T-cell (primary cell): ENCODE measurements at regions not wholly inside any gene's neighbourhood (a gene's known extent, or its start where the extent isn't known, plus 50 kb on each side); places are given as distances from the start of the nearest gene placed in this dataset.
"Not testable (repeated sequence)": the region's sequence is repeated elsewhere in the genome, so short reads cannot be mapped to it uniquely, and the experiment has no call there.

ENCODE experiments used
- ATAC-seq, 4 experiments: fragments of 200-7000 bp in 3 of 4; fragments of 150-1000 bp in 1 of 4; cut with Tn5 transposase; replicated peaks in 1 of 4; 1 replicate in 3 of 4; 2 replicates in 1 of 4; pipeline ENCODE4 v1.10.0; 2021; ENCODE audit warnings: moderate library complexity in 3 of 4, mild to moderate bottlenecking in 2 of 4, moderate number of reproducible peaks in 1 of 4
- CTCF ChIA-PET, 2 donors: fragments of 300-600 bp; sonication (Branson Sonifier 250); formaldehyde crosslinking; loops; one replicate each; lab custom pipeline; 2022; ENCODE audit warnings: antibody characterized with exemption in 2 of 2; lab: Charles Lee
- POLR2A ChIA-PET, 2 donors: fragments of 300-600 bp; sonication (Branson Sonifier 250); formaldehyde crosslinking; loops; one replicate each; lab custom pipeline; 2022; ENCODE audit warnings: antibody characterized with exemption in 2 of 2; lab: Charles Lee
- DNase-seq, 35 experiments: peaks; one replicate each; pipeline versions ENCODE4 v3.0.0 to v3.0.0-alpha.2; 2013 to 2023
- H3K27ac ChIP-seq: one replicate; pipeline ENCODE4 v1.5.1; 2013; ENCODE audit warnings: low read length
- H3K27me3 ChIP-seq, 2 experiments: replicated peaks in 1 of 2; 1 replicate in 1 of 2; 2 replicates in 1 of 2; pipeline versions ENCODE4 v1.6.1 to v1.7.0; 2013; ENCODE audit warnings: low read length in 1 of 2, mixed read lengths in 1 of 2; ENCODE audit not compliant: control insufficient read depth in 2 of 2, insufficient read depth in 2 of 2; ENCODE audit errors: extremely low read depth in 1 of 2
- H3K36me3 ChIP-seq, 2 donors: 1 replicate in 1 of 2; 2 replicates in 1 of 2; pipeline versions ENCODE4 v1.6.1 to v1.7.0; 2013; ENCODE audit warnings: low read length in 1 of 2; ENCODE audit not compliant: control insufficient read depth in 2 of 2, insufficient read depth in 1 of 2; ENCODE audit errors: extremely low read depth in 1 of 2
- H3K4me1 ChIP-seq, 2 experiments: 1 replicate in 1 of 2; 2 replicates in 1 of 2; pipeline versions ENCODE4 v1.6.1 to v1.7.0; 2013; ENCODE audit warnings: low read length in 2 of 2, mixed read lengths in 1 of 2; ENCODE audit not compliant: insufficient read depth in 2 of 2, control insufficient read depth in 1 of 2; ENCODE audit errors: extremely low read depth in 1 of 2
- H3K4me3 ChIP-seq, 2 donors: 1 replicate in 1 of 2; 2 replicates in 1 of 2; pipeline versions ENCODE4 v1.5.1 to v1.7.0; 2013; ENCODE audit warnings: mild to moderate bottlenecking in 2 of 2, low read length in 1 of 2, moderate library complexity in 1 of 2; ENCODE audit not compliant: control insufficient read depth in 1 of 2; ENCODE audit errors: extremely low read depth in 1 of 2
- H3K9me3 ChIP-seq: 2 replicates; pipeline ENCODE4 v1.7.0; 2013
- H3K27ac Mint-ChIP-seq, 2 donors: one replicate each; pipeline ENCODE4 v1.8.0; 2020 to 2021; ENCODE audit warnings: mild to moderate bottlenecking in 2 of 2, mixed read lengths in 2 of 2
- H3K27me3 Mint-ChIP-seq, 2 donors: one replicate each; pipeline ENCODE4 v1.8.0; 2021 to 2022; ENCODE audit warnings: mixed read lengths in 2 of 2
- H3K36me3 Mint-ChIP-seq: one replicate; pipeline ENCODE4 v1.8.0; 2021; ENCODE audit warnings: mixed read lengths
- H3K4me1 Mint-ChIP-seq, 3 donors: one replicate each; pipeline ENCODE4 v1.8.0; 2020 to 2022; ENCODE audit warnings: mixed read lengths in 3 of 3, mild to moderate bottlenecking in 1 of 3
- H3K4me3 Mint-ChIP-seq, 3 donors: one replicate each; pipeline ENCODE4 v1.8.0; 2020 to 2022; ENCODE audit warnings: mild to moderate bottlenecking in 3 of 3, mixed read lengths in 3 of 3, moderate library complexity in 3 of 3
- H3K9me3 Mint-ChIP-seq, 3 donors: one replicate each; pipeline ENCODE4 v1.8.0; 2020 to 2022; ENCODE audit warnings: mixed read lengths in 3 of 3
- WGBS: methylation state at CpG from one replicate; pipeline ENCODE4 v1.1.5; 2013; ENCODE audit warnings: missing lambda C conversion rate; ENCODE audit not compliant: insufficient coverage; 5-methylcytosine and 5-hydroxymethylcytosine counted together

DNA sequence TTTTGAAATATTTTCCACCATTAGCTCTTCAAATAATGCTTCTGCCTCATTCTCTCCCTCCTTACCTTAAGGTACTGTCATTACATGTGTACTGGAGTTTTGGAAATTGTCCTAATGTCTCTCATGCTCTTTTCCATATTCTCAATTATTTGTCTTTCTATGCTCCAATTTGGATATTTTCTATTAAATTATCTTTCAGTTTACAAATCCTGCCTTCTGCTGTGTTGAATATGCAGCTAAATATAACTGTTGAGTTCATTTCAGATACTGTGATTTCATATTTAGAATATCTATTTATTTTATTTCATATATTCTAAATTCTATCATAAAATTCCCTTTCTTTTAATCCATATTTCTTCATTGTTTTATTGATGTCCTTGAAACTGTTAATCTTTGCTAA is 388.0 kb upstream of the CDIN1 start:
- DNase-seq (no peak), ATAC-seq (no peak)
- Mint-ChIP-seq H3K9me3 (peaks cover 0 to 2% (median under 1%) of the 10 kb centered on the region in 3 donors), H3K27ac (no peak overlapping the region), H3K4me3 (no peak overlapping the region), H3K27me3 (no peaks in the 10 kb centered on the region), H3K4me1 (no peaks in the 10 kb centered on the region), H3K36me3 (no peaks in the 10 kb centered on the region)
- CTCF ChIA-PET = no interaction called here
- H3K27me3 ChIP-seq = no peaks in the 10 kb centered on the region
- no peak overlapping the region for H3K4me3 ChIP-seq
- H3K27ac ChIP-seq = no peak overlapping the region
- H3K36me3 ChIP-seq = no peaks in the 10 kb centered on the region
- no peaks in the 10 kb centered on the region for H3K4me1 ChIP-seq
- POLR2A ChIA-PET = no interaction called here
- no peaks in the 10 kb centered on the region for H3K9me3 ChIP-seq

DNA sequence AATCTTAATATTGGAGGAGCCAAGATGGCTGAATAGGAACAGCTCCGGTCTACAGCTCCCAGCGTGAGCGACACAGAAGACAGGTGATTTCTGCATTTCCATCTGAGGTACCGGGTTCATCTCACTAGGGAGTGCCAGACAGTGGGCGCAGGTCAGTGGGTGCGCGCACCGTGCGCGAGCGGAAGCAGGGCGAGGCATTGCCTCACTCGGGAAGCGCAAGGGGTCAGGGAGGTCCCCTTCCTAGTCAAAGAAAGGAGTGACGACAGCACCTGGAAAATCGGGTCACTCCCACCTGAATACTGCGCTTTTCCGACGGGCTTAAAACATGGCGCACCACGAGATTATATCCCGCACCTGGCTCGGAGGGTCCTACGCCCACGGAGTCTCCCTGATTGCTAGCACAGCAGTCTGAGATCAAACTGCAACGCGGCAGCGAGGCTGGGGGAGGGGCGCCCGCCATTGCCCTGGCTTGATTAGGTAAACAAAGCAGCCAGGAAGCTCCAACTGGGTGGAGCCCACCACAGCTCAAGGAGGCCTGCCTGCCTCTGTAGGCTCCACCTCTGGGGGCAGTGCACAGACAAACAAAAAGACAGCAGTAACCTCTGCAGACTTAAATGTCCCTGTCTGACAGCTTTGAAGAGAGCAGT is 383.9 kb upstream of the CDIN1 start:
- H3K36me3 Mint-ChIP-seq, H3K27me3 ChIP-seq, H3K4me3 ChIP-seq, H3K27me3 Mint-ChIP-seq, CTCF ChIA-PET, H3K27ac Mint-ChIP-seq, H3K27ac ChIP-seq, POLR2A ChIA-PET, H3K4me1 Mint-ChIP-seq, H3K36me3 ChIP-seq, H3K4me3 Mint-ChIP-seq, H3K9me3 ChIP-seq, ATAC-seq, H3K4me1 ChIP-seq, H3K9me3 Mint-ChIP-seq, DNase-seq: not testable (repeated sequence)
- WGBS = 95% methylated on average over 17 of the region's 30 CpGs

DNA sequence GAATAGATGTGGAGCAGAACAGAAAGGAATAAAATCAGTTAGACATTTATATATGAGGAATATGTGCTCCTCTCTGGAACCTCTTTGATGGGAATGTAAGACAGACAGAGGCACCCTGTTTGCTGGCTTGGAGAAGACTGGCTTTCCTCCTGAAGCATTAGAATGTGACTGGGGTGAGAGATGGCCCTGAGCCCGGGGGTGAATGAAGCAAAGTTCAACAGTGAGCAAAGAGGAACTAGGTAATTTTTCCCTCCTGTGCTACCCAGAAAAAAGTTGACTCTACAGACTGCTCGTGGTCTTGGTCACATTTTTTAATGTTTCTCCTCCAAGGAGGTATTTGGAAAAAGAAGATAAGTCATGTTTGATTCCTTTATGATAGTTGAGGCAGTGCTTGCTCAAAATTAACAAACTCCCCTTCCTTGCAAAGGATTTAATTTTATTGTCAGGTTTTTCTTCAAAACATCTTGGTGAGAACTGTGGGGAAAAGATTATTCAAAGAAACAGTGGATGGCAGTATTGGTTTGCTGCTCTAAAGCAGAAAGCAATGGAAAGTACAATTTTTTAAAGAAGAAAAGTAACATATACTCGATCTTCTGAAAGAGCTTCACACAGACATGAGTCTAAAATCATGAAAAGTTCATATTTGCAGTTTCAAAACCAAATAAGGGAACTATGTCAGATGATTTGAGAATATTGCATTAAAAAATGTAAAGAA is 370.4 kb upstream of the CDIN1 start:
- H3K9me3 Mint-ChIP-seq = peaks cover 0 to 13% (median 10%) of the 10 kb centered on the region in 3 donors
- Histone ChIP-seq H3K27ac (no peak overlapping the region), H3K4me1 (no peaks in the 10 kb centered on the region), H3K9me3 (no peaks in the 10 kb centered on the region), H3K36me3 (no peaks in the 10 kb centered on the region), H3K27me3 (no peaks in the 10 kb centered on the region), H3K4me3 (no peak overlapping the region)
- POLR2A ChIA-PET = no interaction called here
- H3K27me3 Mint-ChIP-seq = no peaks in the 10 kb centered on the region
- H3K36me3 Mint-ChIP-seq = no peaks in the 10 kb centered on the region
- DNase-seq (no peak), ATAC-seq (no peak)
- CTCF ChIA-PET = no interaction called here
- no peaks in the 10 kb centered on the region for H3K4me1 Mint-ChIP-seq
- no CpG with 5 or more reads among the region's 3 CpGs for WGBS
- no peak overlapping the region for H3K4me3 Mint-ChIP-seq
- no peak overlapping the region for H3K27ac Mint-ChIP-seq

DNA sequence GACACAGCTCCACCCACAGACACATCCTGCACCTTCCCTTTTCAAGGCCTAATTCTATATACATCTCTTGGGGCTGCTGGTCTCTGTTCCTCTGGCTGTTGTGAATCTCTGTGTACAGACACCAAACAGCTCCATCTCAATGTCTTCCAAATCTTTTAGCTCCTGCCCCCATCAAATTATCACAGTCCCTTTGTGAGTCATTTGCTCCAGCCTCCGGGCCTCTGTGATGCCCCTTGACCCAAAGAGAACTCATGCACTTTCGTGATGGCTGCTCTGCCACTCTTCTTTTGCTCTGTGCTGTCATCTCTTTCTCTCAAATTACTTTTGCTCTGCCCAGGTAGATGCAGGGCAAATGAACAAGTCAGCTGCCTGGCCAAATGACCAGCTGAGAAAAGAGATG is 369.0 kb upstream of the CDIN1 start:
- ATAC-seq = no peak
- H3K4me3 Mint-ChIP-seq = no peak overlapping the region
- no peak overlapping the region for H3K4me3 ChIP-seq
- no peaks in the 10 kb centered on the region for H3K9me3 ChIP-seq
- no peaks in the 10 kb centered on the region for H3K4me1 ChIP-seq
- ChIA-PET CTCF (no interaction called here), POLR2A (no interaction called here)
- no peak overlapping the region for H3K27ac Mint-ChIP-seq
- H3K36me3 ChIP-seq = no peaks in the 10 kb centered on the region
- H3K27ac ChIP-seq = no peak overlapping the region
- DNase-seq = no peak
- WGBS = 44% methylated on average over 2 of the region's 2 CpGs
- peaks cover 0 to 11% (median 3%) of the 10 kb centered on the region in 3 donors for H3K9me3 Mint-ChIP-seq
- H3K4me1 Mint-ChIP-seq = no peaks in the 10 kb centered on the region
- H3K27me3 Mint-ChIP-seq = no peaks in the 10 kb centered on the region
- H3K27me3 ChIP-seq = no peaks in the 10 kb centered on the region
- H3K36me3 Mint-ChIP-seq = no peaks in the 10 kb centered on the region

DNA sequence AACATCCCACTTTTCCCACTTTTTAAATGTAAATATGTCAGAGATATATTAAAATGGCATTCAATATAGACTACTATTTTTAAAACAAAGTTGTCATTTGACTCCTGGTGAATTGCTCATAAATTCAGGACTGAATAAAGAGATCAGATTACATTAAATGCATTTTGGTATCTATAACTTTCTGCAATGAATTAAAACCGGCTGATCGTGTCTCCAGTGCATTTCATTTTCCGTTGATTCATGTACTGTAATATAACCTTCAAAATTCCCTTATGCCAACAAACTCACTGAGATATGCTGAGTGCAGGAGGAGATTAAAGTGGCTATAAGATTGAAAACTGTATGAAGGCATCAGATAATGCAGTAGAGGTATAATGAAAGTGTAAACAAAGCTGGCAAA is 361.1 kb upstream of the CDIN1 start:
- POLR2A ChIA-PET = no interaction called here
- Mint-ChIP-seq H3K36me3 (no peaks in the 10 kb centered on the region), H3K4me1 (no peaks in the 10 kb centered on the region), H3K27me3 (no peaks in the 10 kb centered on the region), H3K27ac (no peak overlapping the region), H3K4me3 (no peak overlapping the region), H3K9me3 (peaks cover 0 to 15% (median 2%) of the 10 kb centered on the region in 3 donors)
- no peak for DNase-seq
- CTCF ChIA-PET = no interaction called here
- Histone ChIP-seq H3K27ac (no peak overlapping the region), H3K4me1 (no peaks in the 10 kb centered on the region), H3K36me3 (no peaks in the 10 kb centered on the region), H3K9me3 (no peaks in the 10 kb centered on the region), H3K27me3 (no peaks in the 10 kb centered on the region), H3K4me3 (no peak overlapping the region)
- ATAC-seq = no peak
- WGBS = no CpG with 5 or more reads among the region's 3 CpGs

DNA sequence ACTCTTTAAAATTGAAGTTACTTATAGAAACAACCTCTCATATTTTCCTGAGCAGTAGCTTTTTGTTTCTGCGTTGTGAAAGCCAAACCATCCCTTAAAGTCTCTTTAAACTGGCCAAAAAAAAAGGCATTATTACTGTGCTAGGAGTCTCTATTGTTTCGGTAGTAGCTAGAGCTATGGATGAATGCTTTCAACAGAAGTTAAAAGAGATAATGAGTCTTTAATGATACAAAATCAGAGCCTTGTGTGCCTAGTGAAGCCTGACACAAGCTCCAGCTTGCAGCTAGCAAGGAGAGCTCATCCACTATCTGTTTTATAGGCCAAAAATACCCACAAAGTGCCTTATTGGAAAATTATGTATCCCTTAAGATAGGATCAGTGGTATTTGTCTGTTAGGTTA is 360.4 kb upstream of the CDIN1 start:
- CTCF ChIA-PET = no interaction called here
- Mint-ChIP-seq H3K9me3 (peaks cover 0 to 15% (median 2%) of the 10 kb centered on the region in 3 donors), H3K36me3 (no peaks in the 10 kb centered on the region), H3K4me1 (no peaks in the 10 kb centered on the region), H3K27ac (no peak overlapping the region), H3K4me3 (no peak overlapping the region), H3K27me3 (no peaks in the 10 kb centered on the region)
- no peak for ATAC-seq
- Histone ChIP-seq H3K4me3 (no peak overlapping the region), H3K27ac (no peak overlapping the region), H3K4me1 (no peaks in the 10 kb centered on the region), H3K36me3 (no peaks in the 10 kb centered on the region), H3K9me3 (peaks cover 4% of the 10 kb centered on the region), H3K27me3 (no peaks in the 10 kb centered on the region)
- POLR2A ChIA-PET = no interaction called here
- 100% methylated on average over 1 of the region's 2 CpGs for WGBS
- no peak for DNase-seq
